T-helper 2 cell treated with Interferon-gamma antibody and Interleukin-4, amounts not matched to agents 5 μg/mL and 100 μg/mL, for 36 hours (primary cell): ENCODE measurements at regions not wholly inside any gene's neighbourhood (a gene's known extent, or its start where the extent isn't known, plus 50 kb on each side); places are given as distances from the start of the nearest gene placed in this dataset.
"Not testable (repeated sequence)": the region's sequence is repeated elsewhere in the genome, so short reads cannot be mapped to it uniquely, and the experiment has no call there.

Experiments
- DNase-seq: peaks from one replicate; pipeline ENCODE4 v3.0.0; 2021; ENCODE audit warnings: low spot score
- H3K27ac Mint-ChIP-seq: one replicate; pipeline ENCODE4 v1.8.0; 2021; ENCODE audit warnings: mild to moderate bottlenecking, mixed read lengths
- H3K27me3 Mint-ChIP-seq: one replicate; pipeline ENCODE4 v1.8.0; 2021; ENCODE audit warnings: low read depth, mixed read lengths
- H3K36me3 Mint-ChIP-seq: one replicate; pipeline ENCODE4 v1.8.0; 2021; ENCODE audit warnings: low read depth, mixed read lengths
- H3K4me1 Mint-ChIP-seq: one replicate; pipeline ENCODE4 v1.8.0; 2021; ENCODE audit warnings: low read depth, mixed read lengths
- H3K4me3 Mint-ChIP-seq: one replicate; pipeline ENCODE4 v1.8.0; 2022; ENCODE audit warnings: mild to moderate bottlenecking, moderate library complexity, mixed read lengths
- H3K9me3 Mint-ChIP-seq: one replicate; pipeline ENCODE4 v1.8.0; 2021; ENCODE audit warnings: mixed read lengths

DNA sequence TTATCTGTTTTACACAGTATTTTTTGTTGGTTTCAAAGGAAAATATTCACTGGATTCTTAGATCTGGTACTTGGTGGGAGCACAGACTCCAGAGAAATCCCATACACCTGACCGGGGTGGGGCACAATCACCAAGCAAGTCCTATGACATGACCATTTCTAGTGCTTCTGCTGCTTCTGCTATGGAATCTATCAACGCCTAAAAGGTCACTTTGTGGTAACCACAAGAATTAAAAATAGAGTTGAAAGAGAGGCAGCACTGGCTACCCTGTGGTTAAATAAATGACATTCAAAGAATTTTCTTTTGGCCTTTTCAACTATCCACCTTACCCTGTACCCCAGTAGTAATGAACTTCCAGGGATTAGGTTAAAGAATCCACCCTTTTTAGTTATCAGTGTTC, 329.9 kb upstream of the VWC2 start:
- Mint-ChIP-seq H3K9me3 (no peaks in the 10 kb centered on the region), H3K27ac (no peak overlapping the region)

DNA sequence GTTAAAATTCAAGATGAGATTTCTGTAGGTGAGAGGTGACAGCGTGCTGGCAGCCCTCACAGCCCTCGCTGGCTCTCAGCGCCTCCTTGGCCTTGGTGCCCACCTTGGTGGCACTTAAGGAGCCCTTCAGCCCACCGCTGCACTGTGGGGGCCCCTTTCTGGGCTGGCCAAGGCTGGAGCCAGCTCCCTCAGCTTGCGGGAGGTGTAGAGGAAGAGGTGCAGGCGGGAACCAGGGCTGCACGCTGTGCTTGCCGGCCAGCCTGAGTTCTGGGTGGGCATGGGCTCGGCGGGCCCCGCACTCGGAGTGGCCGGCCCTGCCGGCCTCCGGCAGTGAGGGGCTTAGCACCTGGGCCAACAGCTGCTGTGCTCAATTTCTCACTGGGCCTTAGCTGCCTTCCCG, 320.0 kb upstream of the VWC2 start:
- Mint-ChIP-seq H3K4me1 (no peaks in the 10 kb centered on the region), H3K27me3 (no peaks in the 10 kb centered on the region), H3K27ac (no peak overlapping the region), H3K4me3 (no peak overlapping the region), H3K9me3 (no peaks in the 10 kb centered on the region), H3K36me3 (no peaks in the 10 kb centered on the region)
- no peak for DNase-seq

More for the DNA sequence above, 329.9 kb upstream of the VWC2 start:
- no peaks in the 10 kb centered on the region for H3K36me3 Mint-ChIP-seq
- H3K4me1 Mint-ChIP-seq = no peaks in the 10 kb centered on the region
- H3K4me3 Mint-ChIP-seq = no peak overlapping the region
- no peak for DNase-seq
- no peaks in the 10 kb centered on the region for H3K27me3 Mint-ChIP-seq

DNA sequence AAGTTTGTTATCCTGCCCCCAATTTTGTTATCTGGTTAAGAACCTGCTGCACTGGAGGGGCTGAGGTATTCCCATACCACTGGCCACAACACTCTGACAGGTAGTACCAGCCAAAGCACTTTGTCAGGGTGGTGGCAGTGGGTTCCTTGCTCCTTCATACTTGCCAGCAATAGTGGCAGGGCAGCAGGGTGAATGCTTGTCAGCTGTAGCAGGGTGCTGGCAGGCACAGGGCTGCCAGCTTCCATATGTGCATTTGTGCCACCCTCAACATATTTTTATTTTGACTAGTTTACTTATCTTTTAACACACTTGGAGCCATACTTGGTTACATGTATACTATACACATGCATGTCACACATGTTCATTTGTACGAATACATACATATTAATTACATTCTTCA, 294.0 kb upstream of the VWC2 start:
- Mint-ChIP-seq H3K27ac (no peak overlapping the region), H3K4me1 (no peaks in the 10 kb centered on the region), H3K36me3 (no peaks in the 10 kb centered on the region), H3K4me3 (no peak overlapping the region), H3K9me3 (peaks cover 3% of the 10 kb centered on the region), H3K27me3 (no peaks in the 10 kb centered on the region)
- no peak for DNase-seq

DNA sequence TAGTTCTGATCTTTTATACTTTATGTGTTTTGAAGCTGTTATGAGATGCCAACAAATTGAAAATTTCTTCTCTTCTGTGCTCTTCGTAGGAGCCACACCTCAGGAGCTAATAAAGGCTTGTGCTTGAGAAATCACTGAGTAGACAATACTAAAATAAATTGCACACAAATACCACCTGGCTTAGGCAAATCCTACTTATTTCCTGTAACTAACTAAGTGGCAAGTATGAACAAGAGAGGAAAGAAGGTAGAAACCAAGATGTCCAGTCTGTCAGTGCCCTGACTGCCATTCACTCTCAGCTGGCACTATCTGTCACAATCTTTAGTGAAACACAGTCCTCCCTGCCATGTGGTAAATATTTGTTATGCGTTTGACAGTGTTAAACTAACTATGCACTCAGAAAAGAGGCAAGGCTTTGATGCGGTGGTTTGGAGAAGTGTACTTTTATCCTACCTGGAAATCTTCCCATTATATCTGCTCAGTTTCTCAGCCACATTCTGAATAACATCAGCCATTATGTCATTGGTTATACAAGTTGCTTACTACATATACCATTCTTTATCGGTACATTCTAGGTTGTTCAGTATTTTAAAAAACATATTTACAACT, 293.4 kb upstream of the VWC2 start:
- Mint-ChIP-seq H3K4me3 (no peak overlapping the region), H3K27ac (no peak overlapping the region), H3K27me3 (no peaks in the 10 kb centered on the region), H3K36me3 (no peaks in the 10 kb centered on the region), H3K4me1 (no peaks in the 10 kb centered on the region), H3K9me3 (no peaks in the 10 kb centered on the region)
- DNase-seq = no peak

DNA sequence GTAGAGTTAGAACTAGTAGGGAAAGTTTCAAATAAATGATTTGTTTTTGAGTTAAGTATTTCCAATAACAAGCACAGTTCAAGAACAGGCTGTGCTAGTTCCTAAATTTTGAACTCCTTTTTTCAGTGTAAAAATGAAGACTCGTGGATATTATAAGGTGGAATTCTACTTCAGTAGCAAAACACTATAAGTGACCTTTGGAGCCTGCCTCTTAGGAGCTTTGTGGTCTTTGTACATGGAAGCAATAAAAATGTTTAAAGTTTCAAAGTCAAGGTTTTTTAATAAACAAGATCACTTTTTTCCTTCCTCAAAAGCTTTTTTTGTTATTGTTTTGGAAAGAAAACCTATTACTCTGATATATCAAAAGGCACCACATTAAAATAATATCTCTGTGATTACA, 292.4 kb upstream of the VWC2 start:
- Mint-ChIP-seq H3K36me3 (no peaks in the 10 kb centered on the region), H3K4me1 (no peaks in the 10 kb centered on the region), H3K27ac (no peak overlapping the region), H3K4me3 (no peak overlapping the region), H3K27me3 (no peaks in the 10 kb centered on the region), H3K9me3 (no peaks in the 10 kb centered on the region)
- DNase-seq = no peak

DNA sequence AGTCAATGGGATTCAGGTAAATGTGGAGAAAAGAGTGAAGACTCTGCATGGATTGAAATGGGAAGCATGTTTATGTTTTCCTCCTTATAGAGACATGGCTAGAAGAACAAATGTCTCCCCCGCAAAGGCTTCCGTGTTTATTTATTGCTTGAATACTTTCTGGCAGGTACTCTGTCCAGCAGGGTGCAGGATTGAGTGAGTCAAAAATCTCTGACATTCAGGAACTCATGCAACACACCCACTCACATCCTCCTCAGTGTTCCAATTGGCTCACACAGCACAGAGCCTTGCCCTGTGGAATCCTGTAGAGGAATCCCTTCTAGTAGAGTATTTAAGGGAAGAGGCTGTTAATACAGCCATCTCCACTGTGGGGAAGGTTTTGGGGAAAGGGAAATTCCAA, 290.3 kb upstream of the VWC2 start:
- no peaks in the 10 kb centered on the region for H3K36me3 Mint-ChIP-seq
- H3K27me3 Mint-ChIP-seq = no peaks in the 10 kb centered on the region
- no peak overlapping the region for H3K27ac Mint-ChIP-seq
- H3K4me3 Mint-ChIP-seq = no peak overlapping the region
- H3K4me1 Mint-ChIP-seq = no peaks in the 10 kb centered on the region
- no peaks in the 10 kb centered on the region for H3K9me3 Mint-ChIP-seq
- DNase-seq = no peak

DNA sequence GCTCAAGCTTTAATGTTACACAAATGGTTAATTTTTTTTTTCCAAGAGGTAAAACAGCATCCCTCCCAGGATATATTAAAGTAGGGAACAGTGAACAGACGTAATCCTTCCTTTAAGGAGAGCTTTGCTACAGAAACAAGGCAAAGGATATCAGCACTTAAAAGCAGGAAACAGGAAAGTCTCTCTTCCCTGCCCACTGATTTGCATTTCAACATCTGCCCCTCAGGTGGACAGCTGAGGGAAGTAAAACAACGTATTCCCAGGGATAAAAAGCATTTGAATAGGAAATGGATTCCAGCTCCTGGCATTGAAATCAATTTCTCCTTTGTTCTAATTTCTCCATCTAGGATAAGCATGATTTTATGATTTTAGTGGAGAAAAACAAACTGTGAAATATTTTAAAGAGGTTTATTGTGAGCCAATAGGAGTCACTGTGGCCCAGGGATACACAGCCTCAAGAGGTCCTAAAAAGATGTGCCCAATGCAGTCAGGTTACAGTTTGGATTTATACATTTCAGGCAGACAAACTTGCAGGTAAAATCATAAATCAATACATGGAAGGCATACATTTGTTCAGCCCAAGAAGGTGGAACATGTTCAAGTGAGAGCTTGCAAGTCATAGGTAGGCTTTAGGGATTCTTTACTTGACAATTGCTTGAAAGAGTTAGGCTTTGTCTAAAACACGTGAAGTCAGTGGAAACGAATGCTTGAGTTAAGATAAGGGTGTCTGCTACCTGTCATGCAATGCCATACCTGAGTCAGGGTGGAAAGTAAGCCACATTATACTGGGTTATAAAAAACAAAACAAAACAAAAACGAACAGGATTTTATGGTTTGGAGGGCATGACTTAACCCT, 286.2 kb upstream of the VWC2 start:
- H3K36me3 Mint-ChIP-seq = no peaks in the 10 kb centered on the region
- H3K4me1 Mint-ChIP-seq = no peaks in the 10 kb centered on the region
- no peak for DNase-seq
- H3K4me3 Mint-ChIP-seq = no peak overlapping the region
- no peaks in the 10 kb centered on the region for H3K9me3 Mint-ChIP-seq
- H3K27ac Mint-ChIP-seq = no peak overlapping the region
- H3K27me3 Mint-ChIP-seq = no peaks in the 10 kb centered on the region

DNA sequence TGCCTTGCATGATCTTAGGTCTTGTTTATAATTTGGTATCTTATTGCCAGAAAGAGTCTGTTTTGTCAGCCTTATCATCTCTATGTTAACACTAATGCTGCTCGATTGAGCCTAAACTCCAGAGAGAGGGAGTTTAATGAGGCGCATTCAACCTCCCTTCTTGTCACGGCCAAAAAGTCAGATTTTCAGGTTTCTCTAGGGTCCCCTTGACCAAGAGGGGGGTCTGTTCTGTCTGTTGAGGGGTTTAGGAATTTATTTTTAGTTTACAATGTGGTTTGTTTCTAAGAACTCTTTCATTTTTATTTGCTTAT, 285.7 kb upstream of the VWC2 start:
- H3K4me1 Mint-ChIP-seq = no peaks in the 10 kb centered on the region
- DNase-seq = no peak
- H3K27ac Mint-ChIP-seq = no peak overlapping the region
- H3K9me3 Mint-ChIP-seq = no peaks in the 10 kb centered on the region
- no peaks in the 10 kb centered on the region for H3K36me3 Mint-ChIP-seq
- no peak overlapping the region for H3K4me3 Mint-ChIP-seq
- no peaks in the 10 kb centered on the region for H3K27me3 Mint-ChIP-seq

DNA sequence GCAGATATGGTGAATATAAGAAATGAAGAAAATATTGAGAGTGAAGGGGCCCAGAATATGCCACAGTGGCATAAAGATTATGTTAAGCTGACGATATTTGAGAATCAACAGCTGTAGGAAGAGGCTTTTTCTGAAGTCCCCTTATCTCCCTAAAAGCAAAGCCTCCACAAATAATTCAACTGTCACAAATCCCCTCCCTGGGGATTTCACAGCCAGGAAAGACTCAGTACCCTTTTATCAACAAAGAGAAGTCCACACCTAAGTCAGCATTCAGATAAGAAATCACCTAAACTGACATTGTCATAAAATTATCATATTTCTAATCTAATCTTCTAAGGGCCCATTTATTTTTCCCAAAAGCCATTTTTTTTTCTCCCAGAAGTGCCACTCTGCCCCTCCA, 284.9 kb upstream of the VWC2 start:
- Mint-ChIP-seq H3K27ac (no peak overlapping the region), H3K36me3 (no peaks in the 10 kb centered on the region), H3K4me3 (no peak overlapping the region), H3K27me3 (no peaks in the 10 kb centered on the region), H3K4me1 (no peaks in the 10 kb centered on the region), H3K9me3 (no peaks in the 10 kb centered on the region)
- no peak for DNase-seq

DNA sequence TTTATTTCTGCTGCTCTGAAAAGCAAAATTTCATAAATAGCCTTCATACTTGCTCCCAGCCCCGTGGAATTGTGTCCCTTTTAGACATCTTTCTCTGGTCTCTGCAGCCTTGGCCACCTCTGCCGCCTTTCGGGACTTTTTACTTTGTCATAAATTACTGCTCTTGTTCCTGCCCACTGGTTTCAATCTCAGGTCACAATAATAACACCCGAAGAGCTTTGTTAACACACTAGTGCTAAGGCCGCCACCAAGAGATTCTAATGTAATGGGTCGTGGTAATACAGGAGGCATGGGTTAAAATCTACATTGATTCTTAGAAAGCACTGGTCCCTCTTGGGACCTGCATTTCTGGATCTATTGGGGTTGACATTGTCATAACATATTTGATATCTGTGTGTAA, 276.0 kb upstream of the VWC2 start:
- H3K9me3 Mint-ChIP-seq = no peaks in the 10 kb centered on the region
- no peaks in the 10 kb centered on the region for H3K27me3 Mint-ChIP-seq
- no peak overlapping the region for H3K4me3 Mint-ChIP-seq
- H3K36me3 Mint-ChIP-seq = no peaks in the 10 kb centered on the region
- H3K27ac Mint-ChIP-seq = no peak overlapping the region
- no peak for DNase-seq
- no peaks in the 10 kb centered on the region for H3K4me1 Mint-ChIP-seq

DNA sequence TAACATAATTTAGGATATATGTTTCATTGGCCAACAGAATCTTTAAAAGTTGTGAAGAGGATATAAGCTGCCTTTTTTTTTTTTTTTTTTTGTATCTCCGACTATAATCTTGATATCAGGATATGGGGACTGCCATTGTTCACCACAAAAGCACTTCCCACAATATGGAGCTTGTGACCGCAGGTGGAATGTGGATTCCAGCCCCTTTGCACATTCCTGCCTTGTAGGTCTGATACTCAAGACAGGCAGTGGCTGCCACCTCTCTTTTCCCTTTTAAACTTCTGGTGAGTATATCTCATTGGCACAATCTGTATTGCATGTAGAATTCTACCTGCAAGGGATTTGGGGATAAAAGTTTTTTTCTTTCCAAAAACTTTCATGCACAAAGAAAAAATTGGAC, 272.7 kb upstream of the VWC2 start:
- no peak for DNase-seq
- H3K9me3 Mint-ChIP-seq = no peaks in the 10 kb centered on the region
- H3K4me1 Mint-ChIP-seq = no peaks in the 10 kb centered on the region
- no peaks in the 10 kb centered on the region for H3K27me3 Mint-ChIP-seq
- no peak overlapping the region for H3K4me3 Mint-ChIP-seq
- no peak overlapping the region for H3K27ac Mint-ChIP-seq
- no peaks in the 10 kb centered on the region for H3K36me3 Mint-ChIP-seq

DNA sequence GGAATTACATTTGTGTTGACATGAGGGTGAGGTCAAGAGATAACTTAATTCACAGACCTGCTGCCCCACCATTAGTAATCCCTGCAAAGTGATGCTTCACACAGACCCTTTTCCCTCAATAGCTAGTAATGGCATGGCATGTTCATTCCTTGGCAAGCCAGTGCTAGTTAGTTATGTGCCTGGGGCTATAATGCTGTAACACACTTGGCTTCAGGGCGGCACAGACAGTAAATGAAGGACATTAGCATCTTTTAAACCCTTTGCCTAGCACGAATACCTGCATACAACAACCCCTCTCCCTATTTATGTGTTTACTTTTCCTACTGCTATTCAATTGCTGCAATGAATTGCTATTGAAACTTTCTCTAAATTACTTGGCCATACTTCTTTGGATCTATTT, 266.2 kb upstream of the VWC2 start:
- not testable (repeated sequence) for H3K36me3 Mint-ChIP-seq, H3K27ac Mint-ChIP-seq, H3K4me1 Mint-ChIP-seq, H3K4me3 Mint-ChIP-seq, DNase-seq, H3K9me3 Mint-ChIP-seq, H3K27me3 Mint-ChIP-seq

DNA sequence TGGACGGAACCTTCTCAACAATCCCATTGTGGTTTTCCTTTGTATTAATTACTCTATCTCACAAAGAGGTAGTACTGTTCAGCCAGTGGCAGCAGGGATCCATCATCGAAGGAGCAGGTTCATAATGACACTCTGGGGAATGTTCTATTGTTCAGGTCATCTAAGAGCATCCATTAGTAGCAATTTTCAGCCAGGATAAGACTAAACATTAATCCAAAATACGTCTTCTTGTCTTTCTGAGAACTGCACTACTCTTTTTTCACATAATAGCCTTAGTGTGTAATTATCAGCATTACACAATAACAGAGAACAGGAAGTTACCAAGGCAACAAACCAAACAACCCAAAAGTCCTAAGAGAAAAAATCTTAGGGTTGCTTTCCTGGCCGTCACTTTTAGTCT, 259.5 kb upstream of the VWC2 start:
- H3K27me3 Mint-ChIP-seq = no peaks in the 10 kb centered on the region
- H3K36me3 Mint-ChIP-seq = no peaks in the 10 kb centered on the region
- H3K9me3 Mint-ChIP-seq = no peaks in the 10 kb centered on the region
- DNase-seq = no peak
- no peak overlapping the region for H3K4me3 Mint-ChIP-seq
- no peak overlapping the region for H3K27ac Mint-ChIP-seq
- H3K4me1 Mint-ChIP-seq = no peaks in the 10 kb centered on the region

DNA sequence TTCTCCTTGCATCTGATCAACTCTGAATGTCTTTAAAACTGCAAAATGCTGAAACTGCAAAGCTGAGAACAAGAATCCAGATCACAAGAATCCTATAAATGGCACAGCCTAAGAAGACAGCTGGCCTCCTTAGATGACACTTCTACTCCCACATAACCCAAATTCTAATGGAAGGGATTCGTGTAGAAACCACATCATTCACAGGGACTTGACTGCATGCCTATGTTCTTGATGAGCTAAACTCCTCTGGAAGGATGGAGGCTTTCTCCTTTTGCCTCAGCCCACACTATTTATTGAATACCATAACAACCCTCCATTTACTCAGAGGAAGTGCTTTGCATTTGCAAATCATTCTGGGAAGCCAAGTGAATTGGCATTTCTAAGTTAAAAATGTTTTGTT, 252.5 kb upstream of the VWC2 start:
- Mint-ChIP-seq H3K27ac (no peak overlapping the region), H3K9me3 (peaks cover 4% of the 10 kb centered on the region), H3K27me3 (no peaks in the 10 kb centered on the region), H3K4me3 (no peak overlapping the region), H3K36me3 (no peaks in the 10 kb centered on the region), H3K4me1 (no peaks in the 10 kb centered on the region)
- no peak for DNase-seq

DNA sequence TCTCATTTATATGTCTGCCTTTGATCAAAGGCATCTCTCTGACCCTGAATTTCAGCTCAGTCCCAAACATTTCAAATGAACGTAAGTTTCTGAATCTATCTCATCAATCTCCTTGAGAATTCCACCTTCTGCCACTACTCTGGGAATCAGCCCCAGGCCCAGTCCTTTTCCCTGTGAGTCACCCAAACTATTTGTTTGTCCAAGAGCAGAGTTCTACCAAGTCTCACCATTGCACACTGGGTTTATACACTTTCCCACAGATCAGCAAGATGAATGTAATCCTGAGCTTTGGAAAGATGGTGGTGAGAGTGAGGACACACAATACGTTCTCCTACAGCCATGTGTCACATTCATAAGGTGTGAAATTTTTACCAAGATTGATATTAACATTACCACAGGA, 251.3 kb upstream of the VWC2 start:
- H3K9me3 Mint-ChIP-seq = peaks cover 4% of the 10 kb centered on the region
- H3K27me3 Mint-ChIP-seq = no peaks in the 10 kb centered on the region
- no peaks in the 10 kb centered on the region for H3K4me1 Mint-ChIP-seq
- H3K4me3 Mint-ChIP-seq = no peak overlapping the region
- DNase-seq = no peak
- no peak overlapping the region for H3K27ac Mint-ChIP-seq
- H3K36me3 Mint-ChIP-seq = no peaks in the 10 kb centered on the region
